GM06990 (cell line): ENCODE measurements at regions not wholly inside any gene's neighbourhood (a gene's known extent, or its start where the extent isn't known, plus 50 kb on each side); places are given as distances from the start of the nearest gene placed in this dataset.

ENCODE experiments used
- DNase-seq: peaks from one replicate; pipeline ENCODE4 v3.0.0-alpha.2; 2011; ENCODE audit not compliant: insufficient read length; ENCODE audit errors: extremely low read depth
- H3K27me3 ChIP-seq: replicated peaks from 2 replicates; pipeline ENCODE4 v1.6.0; 2011; ENCODE audit warnings: low read length; ENCODE audit not compliant: control insufficient read depth, insufficient read depth
- H3K36me3 ChIP-seq: 2 replicates; pipeline ENCODE4 v1.5.1; 2011; ENCODE audit warnings: low read length; ENCODE audit not compliant: control insufficient read depth, insufficient read depth
- H3K4me3 ChIP-seq: replicated peaks from 2 replicates; pipeline ENCODE4 v1.5.1; 2011; ENCODE audit warnings: low read depth, mild to moderate bottlenecking, control low read depth, low read length
- CTCF ChIP-seq: IDR thresholded peaks from 2 replicates; pipeline ENCODE4 v1.5.1; 2011; ENCODE audit warnings: low read length, control low read depth, mild to moderate bottlenecking, inconsistent platforms; ENCODE audit not compliant: insufficient read depth, poor library complexity, severe bottlenecking

GRCh38 chr3:124441766-124442165, 288.5 kb upstream of the UMPS start:
- no peak for TF ChIP-seq CTCF
- no peak overlapping the region for H3K4me3 ChIP-seq
- no peaks in the 10 kb centered on the region; the same call in 1 of the 2 replicates for H3K27me3 ChIP-seq
- no peaks in the 10 kb centered on the region for H3K36me3 ChIP-seq
- DNase-seq = no peak

- no peak for DNase-seq
- H3K36me3 ChIP-seq = no peaks in the 10 kb centered on the region
Observed at GRCh38 chr3:124442463-124442862, 287.8 kb upstream of the UMPS start.

GRCh38 chr3:124443446-124443845, 286.8 kb upstream of the UMPS start:
- Histone ChIP-seq H3K27me3 (no peaks in the 10 kb centered on the region; the same call in none of the 2 replicates), H3K4me3 (no peak overlapping the region), H3K36me3 (no peaks in the 10 kb centered on the region)
- TF ChIP-seq CTCF = no peak
- no peak for DNase-seq

More at GRCh38 chr3:124442463-124442862, 287.8 kb upstream of the UMPS start:
- Histone ChIP-seq H3K4me3 (no peak overlapping the region), H3K27me3 (no peaks in the 10 kb centered on the region; the same call in none of the 2 replicates)
- TF ChIP-seq CTCF = no peak

GRCh38 chr3:124444075-124444474, 286.2 kb upstream of the UMPS start:
- Histone ChIP-seq H3K27me3 (no peaks in the 10 kb centered on the region; the same call in none of the 2 replicates), H3K4me3 (no peak overlapping the region), H3K36me3 (no peaks in the 10 kb centered on the region)
- DNase-seq = no peak
- no peak for TF ChIP-seq CTCF

GRCh38 chr3:124444896-124445295, 285.4 kb upstream of the UMPS start:
- Histone ChIP-seq H3K27me3 (no peaks in the 10 kb centered on the region; the same call in none of the 2 replicates), H3K4me3 (no peak overlapping the region), H3K36me3 (no peaks in the 10 kb centered on the region)
- no peak for TF ChIP-seq CTCF
- no peak for DNase-seq

- DNase-seq = no peak
- no peaks in the 10 kb centered on the region; the same call in none of the 2 replicates for H3K27me3 ChIP-seq
- no peaks in the 10 kb centered on the region for H3K36me3 ChIP-seq
- no peak overlapping the region for H3K4me3 ChIP-seq
- TF ChIP-seq CTCF = no peak
Observed at GRCh38 chr3:124447845-124448244, 282.4 kb upstream of the UMPS start.
